A549 (cell line): ENCODE measurements at regions not wholly inside any gene's neighbourhood (a gene's known extent, or its start where the extent isn't known, plus 50 kb on each side); places are given as distances from the start of the nearest gene placed in this dataset.

Experiments
- CTCF ChIP-seq: fragments of >200 bp; sonication (Bioruptor Twin); formaldehyde crosslinking; IDR thresholded peaks from 3 replicates; pipeline ENCODE4 v1.5.1; 2016
- E2F6 ChIP-seq: IDR thresholded peaks from 2 replicates; pipeline ENCODE4 v1.6.1; 2012; ENCODE audit warnings: low read depth, borderline replicate concordance
- EP300 ChIP-seq, 2 experiments: fragments of >200 bp; sonication (Bioruptor Twin); formaldehyde crosslinking; IDR thresholded peaks; 2 replicates in 1 of 2; 3 replicates in 1 of 2; pipeline ENCODE4 v1.6.1; 2016 to 2017
- JUN ChIP-seq, 2 experiments: fragments of >200 bp; sonication (Bioruptor Twin); formaldehyde crosslinking; IDR thresholded peaks; 2 replicates in 1 of 2; 3 replicates in 1 of 2; pipeline ENCODE4 v1.6.1; 2016 to 2017
- PBX3 ChIP-seq: IDR thresholded peaks from 2 replicates; pipeline ENCODE4 v1.6.1; 2012
- POLR2A ChIP-seq: IDR thresholded peaks from 2 replicates; pipeline ENCODE4 v1.6.1; 2012; ENCODE audit warnings: mild to moderate bottlenecking, low read length
- ZFP36 ChIP-seq: fragments of 450-650 bp; IDR thresholded peaks from 2 replicates; pipeline ENCODE4 v1.6.1; 2014; ENCODE audit warnings: borderline replicate concordance; ENCODE audit not compliant: partially characterized antibody

GRCh38 chr13:109479534-109479933 is 306.8 kb downstream of the IRS2 start:
- TF ChIP-seq CTCF (no peak), POLR2A (no peak), PBX3 (no peak), E2F6 (no peak), JUN (IDR thresholded peaks at IDR 0.05) (no peak), ZFP36 (no peak), EP300 (IDR thresholded peaks at IDR 0.05) (no peak)
